ENCODE measurements at regions not wholly inside any gene's neighbourhood (a gene's known extent, or its start where the extent isn't known, plus 50 kb on each side); places are given as distances from the start of the nearest gene placed in this dataset.

DNA sequence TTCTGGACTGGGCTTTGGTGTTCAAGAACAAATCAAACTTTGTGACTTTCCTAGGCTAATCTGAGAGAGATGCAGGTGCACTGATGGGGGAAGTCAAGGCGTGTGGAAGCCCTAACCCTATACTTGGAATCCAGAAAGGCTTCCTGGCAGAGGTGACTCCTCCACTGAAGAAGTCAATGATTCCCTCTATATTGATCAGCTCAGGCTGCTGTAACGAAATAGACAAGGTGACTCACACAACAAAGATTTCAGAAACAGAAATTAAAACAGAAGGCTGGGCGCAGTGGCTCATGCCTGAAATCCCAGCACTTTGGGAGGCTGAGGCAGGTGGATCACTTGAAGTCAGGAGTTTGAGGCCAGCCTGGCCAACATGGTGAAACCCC is 69.6 kb upstream of the GGTA1 start:
- TF ChIP-seq, protein P1, sequence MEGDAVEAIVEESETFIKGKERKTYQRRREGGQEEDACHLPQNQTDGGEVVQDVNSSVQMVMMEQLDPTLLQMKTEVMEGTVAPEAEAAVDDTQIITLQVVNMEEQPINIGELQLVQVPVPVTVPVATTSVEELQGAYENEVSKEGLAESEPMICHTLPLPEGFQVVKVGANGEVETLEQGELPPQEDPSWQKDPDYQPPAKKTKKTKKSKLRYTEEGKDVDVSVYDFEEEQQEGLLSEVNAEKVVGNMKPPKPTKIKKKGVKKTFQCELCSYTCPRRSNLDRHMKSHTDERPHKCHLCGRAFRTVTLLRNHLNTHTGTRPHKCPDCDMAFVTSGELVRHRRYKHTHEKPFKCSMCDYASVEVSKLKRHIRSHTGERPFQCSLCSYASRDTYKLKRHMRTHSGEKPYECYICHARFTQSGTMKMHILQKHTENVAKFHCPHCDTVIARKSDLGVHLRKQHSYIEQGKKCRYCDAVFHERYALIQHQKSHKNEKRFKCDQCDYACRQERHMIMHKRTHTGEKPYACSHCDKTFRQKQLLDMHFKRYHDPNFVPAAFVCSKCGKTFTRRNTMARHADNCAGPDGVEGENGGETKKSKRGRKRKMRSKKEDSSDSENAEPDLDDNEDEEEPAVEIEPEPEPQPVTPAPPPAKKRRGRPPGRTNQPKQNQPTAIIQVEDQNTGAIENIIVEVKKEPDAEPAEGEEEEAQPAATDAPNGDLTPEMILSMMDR (IDR thresholded peaks at IDR 0.05) = no peak
- no peak for TF ChIP-seq POLR2A (IDR thresholded peaks at IDR 0.05)

All from vagina (tissue), 2 donors.